IMR-90 (cell line): ENCODE measurements at regions not wholly inside any gene's neighbourhood (a gene's known extent, or its start where the extent isn't known, plus 50 kb on each side); places are given as distances from the start of the nearest gene placed in this dataset.

Experiments
- ATAC-seq: fragments of 200-7000 bp; cut with Tn5 transposase; 2 replicates; pipeline ENCODE4 v1.9.1; 2020; ENCODE audit warnings: low read depth, mild to moderate bottlenecking, moderate library complexity
- BruUV-seq: library from RNA; stranded (reverse); fragments of 400-500 nt; replicated peaks from 2 replicates; lab custom pipeline; 2021; lab: Mats Ljungman, UMichigan
- CTCF ChIA-PET: fragments of 300-600 bp; formaldehyde crosslinking; extraction: SDS; loops from one replicate; lab custom pipeline; 2021; ENCODE audit warnings: antibody characterized with exemption; lab: Yijun Ruan, JAX
- POLR2A ChIA-PET: fragments of 300-600 bp; sonication (Branson Sonifier 250); formaldehyde crosslinking; loops from one replicate; lab custom pipeline; 2022; ENCODE audit warnings: antibody characterized with exemption; ENCODE audit not compliant: unreplicated experiment; lab: Charles Lee
- DNase-seq: peaks from one replicate; pipeline ENCODE4 v3.0.0; 2013
- H2AFZ ChIP-seq: replicated peaks from 2 replicates; pipeline ENCODE3; 2013; ENCODE audit warnings: low read length, mild to moderate bottlenecking; ENCODE audit not compliant: poor library complexity
- H2AK5ac ChIP-seq: 2 replicates; pipeline ENCODE4 v1.6.1; 2013; ENCODE audit warnings: low read depth, low read length, inconsistent platforms
- H2AK9ac ChIP-seq: replicated peaks from 2 replicates; pipeline ENCODE3; 2013; ENCODE audit warnings: mild to moderate bottlenecking, low read depth, low read length, moderate library complexity; ENCODE audit not compliant: poor library complexity
- H2BK120ac ChIP-seq: 2 replicates; pipeline ENCODE4 v1.6.1; 2013; ENCODE audit warnings: low read depth, low read length, inconsistent platforms
- H2BK15ac ChIP-seq: 3 replicates; pipeline ENCODE4 v1.6.1; 2013; ENCODE audit warnings: low read depth, low read length, inconsistent platforms
- H2BK20ac ChIP-seq: 2 replicates; pipeline ENCODE4 v1.6.1; 2013; ENCODE audit warnings: low read depth, mild to moderate bottlenecking, inconsistent platforms, low read length, moderate library complexity
- H2BK5ac ChIP-seq: 2 replicates; pipeline ENCODE4 v1.6.1; 2013; ENCODE audit warnings: mild to moderate bottlenecking, low read depth, low read length, inconsistent platforms; ENCODE audit not compliant: poor library complexity, severe bottlenecking
- H3K14ac ChIP-seq: replicated peaks from 2 replicates; pipeline ENCODE4 v1.6.1; 2013; ENCODE audit warnings: low read depth, low read length, inconsistent platforms
- H3K18ac ChIP-seq: 2 replicates; pipeline ENCODE4 v1.6.1; 2013; ENCODE audit warnings: low read depth, low read length, control low read depth
- H3K23ac ChIP-seq: 2 replicates; pipeline ENCODE4 v1.6.1; 2013; ENCODE audit warnings: low read depth, low read length, inconsistent platforms
- H3K27ac ChIP-seq: 2 replicates; pipeline ENCODE4 v1.5.1; 2013; ENCODE audit warnings: mild to moderate bottlenecking, control low read depth, low read length; ENCODE audit not compliant: insufficient read depth
- H3K27me3 ChIP-seq: 2 replicates; pipeline ENCODE4 v1.6.1; 2013; ENCODE audit warnings: low read length; ENCODE audit not compliant: control insufficient read depth, insufficient read depth
- H3K36me3 ChIP-seq: 2 replicates; pipeline ENCODE4 v1.6.1; 2013; ENCODE audit warnings: low read length, mixed read lengths; ENCODE audit not compliant: control insufficient read depth, insufficient read depth
- H3K4ac ChIP-seq: 2 replicates; pipeline ENCODE4 v1.6.1; 2013; ENCODE audit warnings: low read depth, low read length, inconsistent platforms
- H3K4me1 ChIP-seq: 2 replicates; pipeline ENCODE4 v1.6.1; 2013; ENCODE audit warnings: low read length, mixed read lengths; ENCODE audit not compliant: control insufficient read depth, insufficient read depth
- H3K4me2 ChIP-seq: 2 replicates; pipeline ENCODE4 v1.6.1; 2013; ENCODE audit warnings: low read depth, mild to moderate bottlenecking, control low read depth, low read length, moderate library complexity
- H3K4me3 ChIP-seq: 2 replicates; pipeline ENCODE4 v1.5.1; 2013; ENCODE audit warnings: low read depth, mild to moderate bottlenecking, control low read depth, low read length, moderate library complexity; ENCODE audit not compliant: insufficient read depth
- H3K56ac ChIP-seq: 2 replicates; pipeline ENCODE4 v1.6.1; 2013; ENCODE audit warnings: low read length, inconsistent platforms; ENCODE audit not compliant: insufficient read depth; ENCODE audit errors: extremely low read depth
- H3K79me1 ChIP-seq, 2 experiments: 2 replicates each; pipeline ENCODE4 v1.6.1; 2013; ENCODE audit warnings: low read length in 2 of 2, inconsistent platforms in 1 of 2, low read depth in 1 of 2
- H3K9ac ChIP-seq: 2 replicates; pipeline ENCODE4 v1.6.1; 2013; ENCODE audit warnings: low read depth, low read length, control low read depth
- H3K9me1 ChIP-seq: 2 replicates; pipeline ENCODE4 v1.6.1; 2013; ENCODE audit warnings: low read length, inconsistent platforms; ENCODE audit not compliant: insufficient read depth
- H3K9me3 ChIP-seq: 2 replicates; pipeline ENCODE4 v1.6.1; 2013; ENCODE audit warnings: low read length; ENCODE audit not compliant: control insufficient read depth, insufficient read depth
- H4K20me1 ChIP-seq: 2 replicates; pipeline ENCODE4 v1.6.1; 2013; ENCODE audit warnings: low read length, inconsistent platforms; ENCODE audit not compliant: insufficient read depth
- H4K5ac ChIP-seq: 2 replicates; pipeline ENCODE4 v1.6.1; 2013; ENCODE audit warnings: mild to moderate bottlenecking, low read depth, low read length, control low read depth
- H4K8ac ChIP-seq, 2 experiments: 2 replicates each; pipeline ENCODE4 v1.6.1; 2013; ENCODE audit warnings: low read depth in 2 of 2, low read length in 2 of 2, control low read depth in 1 of 2, inconsistent platforms in 1 of 2
- H4K91ac ChIP-seq: 2 replicates; pipeline ENCODE4 v1.6.1; 2013; ENCODE audit warnings: low read depth, low read length, inconsistent platforms; ENCODE audit not compliant: insufficient read depth
- CEBPB ChIP-seq: IDR thresholded peaks from 2 replicates; pipeline ENCODE4 v1.6.1; 2012; ENCODE audit warnings: low read depth, low read length, improper control_type of control experiment
- CHD1 ChIP-seq: IDR thresholded peaks from 2 replicates; pipeline ENCODE4 v1.6.1; 2012; ENCODE audit warnings: low read depth, low read length, improper control_type of control experiment
- CTCF ChIP-seq: conservative IDR thresholded peaks from 2 replicates; pipeline ENCODE4 v1.5.1; 2012; ENCODE audit warnings: mild to moderate bottlenecking, low read depth, low read length, improper control_type of control experiment
- FOS ChIP-seq: fragments of 150-350 bp; IDR thresholded peaks from 2 replicates; pipeline ENCODE4 v1.6.1; 2016; ENCODE audit warnings: low read depth, low read length
- MAFK ChIP-seq: IDR thresholded peaks from 2 replicates; pipeline ENCODE4 v1.6.1; 2012; ENCODE audit warnings: low read depth, low read length, improper control_type of control experiment
- NFE2L2 ChIP-seq: fragments of 150-350 bp; IDR thresholded peaks from 2 replicates; pipeline ENCODE4 v1.6.1; 2016; ENCODE audit warnings: low read depth, mild to moderate bottlenecking, low read length
- POLR2A ChIP-seq: IDR thresholded peaks from 2 replicates; pipeline ENCODE4 v1.6.1; 2012; ENCODE audit warnings: mild to moderate bottlenecking, low read depth, low read length
- RFX5 ChIP-seq: IDR thresholded peaks from 2 replicates; pipeline ENCODE4 v1.8.0; 2012; ENCODE audit warnings: low read depth, mild to moderate bottlenecking, low read length, moderate library complexity
- WGBS, 2 experiments: methylation state at CpG; one replicate each; pipeline versions ENCODE4 v1.1.5 to v1.1.7; 2013; ENCODE audit warnings: missing lambda C conversion rate in 2 of 2; ENCODE audit not compliant: insufficient read length in 1 of 2; ENCODE audit errors: extremely low coverage in 2 of 2; 5-methylcytosine and 5-hydroxymethylcytosine counted together
- dilution Hi-C: fragments of 300-500 bp; cut with HindIII; formaldehyde crosslinking; loops from one replicate; pipeline ENCODE4 v1.14.3; 2018; ENCODE audit warnings: low sequenced_read_pairs; ENCODE audit not compliant: unreplicated experiment
- in situ Hi-C: fragments of 300-500 bp; cut with MboI; formaldehyde crosslinking; loops from 3 replicates; pipeline ENCODE4 v1.14.3; 2019; ENCODE audit warnings: low sequenced_read_pairs, inconsistent platforms, mixed read lengths
- intact Hi-C: fragments of 100-400 bp; cut with micrococcal nuclease; formaldehyde crosslinking; loops from 2 replicates; pipeline ENCODE4 v1.10.0; 2022
- TF ChIP-seq, protein P1 (sequence below): fragments of 150-350 bp; IDR thresholded peaks from 2 replicates; pipeline ENCODE4 v1.6.1; 2017; ENCODE audit warnings: mild to moderate bottlenecking, antibody characterized with exemption, low read length, low read depth
- TF ChIP-seq, protein P2 (sequence below): fragments of 150-350 bp; IDR thresholded peaks from 2 replicates; pipeline ENCODE4 v1.6.1; 2016; ENCODE audit warnings: low read depth, mild to moderate bottlenecking, low read length, moderate library complexity, borderline replicate concordance

DNA sequence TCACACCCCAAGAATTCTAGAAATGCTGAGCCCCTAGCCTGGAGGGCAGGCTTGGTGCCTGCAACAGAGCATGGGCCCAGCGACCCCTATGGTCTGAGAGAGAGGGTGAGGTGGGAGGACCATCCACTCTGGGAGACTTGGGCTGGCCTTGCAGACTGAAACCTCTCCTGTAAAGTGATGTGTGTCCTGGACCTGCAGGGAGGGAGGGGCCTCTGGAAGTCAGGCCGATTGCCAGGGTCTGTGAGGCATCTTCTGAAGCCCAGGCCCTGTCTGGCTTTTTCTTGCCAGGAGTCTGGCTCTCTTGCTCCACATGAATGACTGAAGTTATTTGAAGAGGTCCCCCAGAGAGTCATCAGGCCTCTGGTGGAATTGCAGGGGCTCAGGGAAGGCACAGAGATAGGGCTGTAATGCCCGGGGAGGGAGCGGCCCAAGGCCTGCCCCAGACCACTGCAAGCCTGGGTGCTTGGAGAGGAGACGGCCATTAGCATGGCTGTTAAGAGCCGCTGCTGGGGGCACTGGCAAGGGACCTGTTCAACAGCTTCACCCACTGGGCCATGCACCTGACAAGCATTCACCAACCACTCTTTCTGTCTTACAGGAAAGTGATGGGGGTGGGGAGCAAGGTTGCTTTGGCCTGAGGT is 56.0 kb upstream of the CHRNA7 start:
- in situ Hi-C loops = no loop called here
- Histone ChIP-seq H2AK9ac (no peak overlapping the region), H3K27ac (no peak overlapping the region), H4K20me1 (no peaks in the 10 kb centered on the region), H3K27me3 (no peaks in the 10 kb centered on the region), H2BK120ac (no peak overlapping the region), H3K4me1 (no peaks in the 10 kb centered on the region), H3K9me1 (no peaks in the 10 kb centered on the region), H2AFZ (no peak overlapping the region), H3K4ac (no peak overlapping the region), H3K4me3 (no peak overlapping the region), H3K4me2 (no peak overlapping the region), H4K5ac (no peak overlapping the region), H2BK20ac (no peak overlapping the region), H3K18ac (no peak overlapping the region), H3K56ac (no peak overlapping the region), H3K36me3 (no peaks in the 10 kb centered on the region), H2BK5ac (no peak overlapping the region), H2AK5ac (no peak overlapping the region), H3K23ac (no peak overlapping the region), H3K9ac (no peak overlapping the region), H3K79me1 (no peaks in the 10 kb centered on the region), H3K14ac (no peak overlapping the region), H4K8ac (no peak overlapping the region), H2BK15ac (no peak overlapping the region), H3K9me3 (no peaks in the 10 kb centered on the region), H4K91ac (no peak overlapping the region)
- dilution Hi-C loops = no loop called here
- intact Hi-C loops = no loop called here
- ChIA-PET CTCF (interaction anchor here (0.6 kb wide), 1 partner anchor 7 kb away, joined by 3 read pairs; no protein-coding TSS in a partner anchor), POLR2A (no interaction called here)
- DNase-seq (no peak), ATAC-seq (no peak)
- TF ChIP-seq CEBPB (no peak), CTCF (no peak), CHD1 (no peak), NFE2L2 (no peak), POLR2A (no peak), FOS (no peak), RFX5 (no peak), MAFK (no peak)
- TF ChIP-seq, protein P1, sequence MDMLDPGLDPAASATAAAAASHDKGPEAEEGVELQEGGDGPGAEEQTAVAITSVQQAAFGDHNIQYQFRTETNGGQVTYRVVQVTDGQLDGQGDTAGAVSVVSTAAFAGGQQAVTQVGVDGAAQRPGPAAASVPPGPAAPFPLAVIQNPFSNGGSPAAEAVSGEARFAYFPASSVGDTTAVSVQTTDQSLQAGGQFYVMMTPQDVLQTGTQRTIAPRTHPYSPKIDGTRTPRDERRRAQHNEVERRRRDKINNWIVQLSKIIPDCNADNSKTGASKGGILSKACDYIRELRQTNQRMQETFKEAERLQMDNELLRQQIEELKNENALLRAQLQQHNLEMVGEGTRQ = no peak
- TF ChIP-seq, protein P2, sequence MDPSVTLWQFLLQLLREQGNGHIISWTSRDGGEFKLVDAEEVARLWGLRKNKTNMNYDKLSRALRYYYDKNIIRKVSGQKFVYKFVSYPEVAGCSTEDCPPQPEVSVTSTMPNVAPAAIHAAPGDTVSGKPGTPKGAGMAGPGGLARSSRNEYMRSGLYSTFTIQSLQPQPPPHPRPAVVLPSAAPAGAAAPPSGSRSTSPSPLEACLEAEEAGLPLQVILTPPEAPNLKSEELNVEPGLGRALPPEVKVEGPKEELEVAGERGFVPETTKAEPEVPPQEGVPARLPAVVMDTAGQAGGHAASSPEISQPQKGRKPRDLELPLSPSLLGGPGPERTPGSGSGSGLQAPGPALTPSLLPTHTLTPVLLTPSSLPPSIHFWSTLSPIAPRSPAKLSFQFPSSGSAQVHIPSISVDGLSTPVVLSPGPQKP = no peak
- WGBS, 2 experiments = 83% methylated on average over 1 of the region's 6 CpGs; no CpG with 5 or more reads in 1 of the 2 experiments
- no TSS peak for BruUV-seq
